Loucy (cell line): ENCODE measurements at regions not wholly inside any gene's neighbourhood (a gene's known extent, or its start where the extent isn't known, plus 50 kb on each side); places are given as distances from the start of the nearest gene placed in this dataset.

ENCODE experiments used
- CTCF ChIP-seq: fragments of 200-600 bp; sonication (generic); conservative IDR thresholded peaks from 2 replicates; pipeline ENCODE4 v1.5.1; 2014; ENCODE audit warnings: mild to moderate bottlenecking, antibody characterized with exemption, low read length
- EZH2phosphoT487 ChIP-seq: fragments of 200-600 bp; IDR thresholded peaks from 2 replicates; pipeline ENCODE4 v1.6.1; 2018; ENCODE audit warnings: antibody characterized with exemption, mild to moderate bottlenecking, moderate library complexity, borderline replicate concordance

- TF ChIP-seq CTCF (no peak), EZH2phosphoT487 (no peak)
These were observed 620.6 kb upstream of the CCNG1 start for GRCh38 chr5:162816816-162817215.
